HEK293T (cell line): ENCODE measurements at regions not wholly inside any gene's neighbourhood (a gene's known extent, or its start where the extent isn't known, plus 50 kb on each side); places are given as distances from the start of the nearest gene placed in this dataset.

Experiments
- CTCF ChIA-PET: fragments of 350-600 bp; formaldehyde crosslinking; extraction: SDS; loops from one replicate; lab custom pipeline; 2021; ENCODE audit warnings: antibody characterized with exemption, inconsistent platforms; lab: Yijun Ruan, JAX
- POLR2A ChIA-PET: fragments of 350-600 bp; formaldehyde crosslinking; extraction: SDS; loops from one replicate; lab custom pipeline; 2020; ENCODE audit warnings: antibody characterized with exemption, inconsistent platforms; lab: Yijun Ruan, JAX
- DNase-seq: peaks from one replicate; pipeline ENCODE4 v3.0.0; 2012; ENCODE audit warnings: mixed read lengths; ENCODE audit errors: extremely low spot score
- ARNT ChIP-seq: fragments of 450-650 bp; IDR thresholded peaks from 2 replicates; pipeline ENCODE4 v1.6.1; 2017; ENCODE audit warnings: mild to moderate bottlenecking
- BHLHE40 ChIP-seq: fragments of 450-650 bp; IDR thresholded peaks from 2 replicates; pipeline ENCODE4 v1.6.1; 2016; ENCODE audit warnings: mild to moderate bottlenecking, moderate library complexity, borderline replicate concordance
- CTBP1 ChIP-seq: fragments of 450-650 bp; IDR thresholded peaks from 2 replicates; pipeline ENCODE4 v1.6.1; 2016; ENCODE audit warnings: borderline replicate concordance
- ELF4 ChIP-seq: fragments of 450-650 bp; IDR thresholded peaks from 2 replicates; pipeline ENCODE4 v1.6.1; 2017; ENCODE audit warnings: antibody characterized with exemption
- FOXA1 ChIP-seq: fragments of 450-650 bp; IDR thresholded peaks from 2 replicates; pipeline ENCODE4 v1.6.1; 2016; ENCODE audit warnings: mild to moderate bottlenecking
- FOXK2 ChIP-seq: fragments of 450-650 bp; IDR thresholded peaks from 2 replicates; pipeline ENCODE4 v1.6.1; 2016; ENCODE audit warnings: mild to moderate bottlenecking
- FOXM1 ChIP-seq: fragments of 450-650 bp; IDR thresholded peaks from 2 replicates; pipeline ENCODE4 v1.6.1; 2017; ENCODE audit warnings: mild to moderate bottlenecking, borderline replicate concordance
- HDGF ChIP-seq: fragments of 450-650 bp; IDR thresholded peaks from 2 replicates; pipeline ENCODE4 v1.6.1; 2017; ENCODE audit warnings: antibody characterized with exemption, borderline replicate concordance
- L3MBTL2 ChIP-seq: fragments of 450-650 bp; conservative IDR thresholded peaks from 2 replicates; pipeline ENCODE4 v1.6.1; 2016; ENCODE audit warnings: mild to moderate bottlenecking
- LEF1 ChIP-seq: fragments of 450-650 bp; IDR thresholded peaks from 2 replicates; pipeline ENCODE4 v1.6.1; 2017; ENCODE audit warnings: mild to moderate bottlenecking, borderline replicate concordance
- NFRKB ChIP-seq: fragments of 450-650 bp; IDR thresholded peaks from 2 replicates; pipeline ENCODE4 v1.6.1; 2016; ENCODE audit warnings: mild to moderate bottlenecking, moderate library complexity
- PKNOX1 ChIP-seq: fragments of 450-650 bp; IDR thresholded peaks from 2 replicates; pipeline ENCODE4 v1.6.1; 2016
- SP1 ChIP-seq: fragments of 450-650 bp; IDR thresholded peaks from 2 replicates; pipeline ENCODE4 v1.6.1; 2017
- SUZ12 ChIP-seq: fragments of 450-650 bp; IDR thresholded peaks from 2 replicates; pipeline ENCODE4 v1.6.1; 2016; ENCODE audit warnings: mild to moderate bottlenecking
- TARDBP ChIP-seq: fragments of 450-650 bp; IDR thresholded peaks from 2 replicates; pipeline ENCODE4 v1.6.1; 2016
- ZNF384 ChIP-seq: fragments of 450-650 bp; IDR thresholded peaks from 2 replicates; pipeline ENCODE4 v1.6.1; 2016

- TF ChIP-seq PKNOX1 = no peak
- TF ChIP-seq NFRKB = no peak
- TF ChIP-seq ZNF384 = no peak
- TF ChIP-seq CTBP1 = no peak
- no peak for TF ChIP-seq FOXA1
- TF ChIP-seq BHLHE40 = no peak
- no peak for TF ChIP-seq SUZ12
- TF ChIP-seq FOXK2 = no peak
- no peak for TF ChIP-seq HDGF
- TF ChIP-seq FOXM1 = no peak
- no peak for TF ChIP-seq L3MBTL2
- no peak for TF ChIP-seq LEF1
- no peak for TF ChIP-seq SP1
- no peak for TF ChIP-seq TARDBP
- ChIA-PET CTCF (no interaction called here), POLR2A (interaction anchor here (0.7 kb wide), 1 partner anchor 490 kb away, joined by 3 read pairs; no protein-coding TSS in a partner anchor)
- DNase-seq = no peak
These were observed 416.0 kb upstream of the CCNH start for GRCh38 chr5:87828545-87829216.

GRCh38 chr5:87827539-87827938, 414.8 kb upstream of the CCNH start:
- CTCF ChIA-PET = no interaction called here
- TF ChIP-seq ARNT (0 out of 2 replicates have a peak, but pooled peaks have one; percentile 27), PKNOX1 (peak; percentile 28; the same call in 1 of the 2 replicates), ZNF384 (no peak)
- POLR2A ChIA-PET = interaction anchor here (0.9 kb wide), 1 partner anchor 848 kb away, joined by 3 read pairs; no protein-coding TSS in a partner anchor
- no peak for DNase-seq

- no peak for DNase-seq
- POLR2A ChIA-PET = interaction anchor here (0.9 kb wide), 1 partner anchor 849 kb away, joined by 3 read pairs; no protein-coding TSS in a partner anchor
- TF ChIP-seq HDGF (no peak), LEF1 (no peak), L3MBTL2 (no peak), FOXM1 (no peak), FOXK2 (no peak), SP1 (no peak), FOXA1 (no peak), SUZ12 (no peak), CTBP1 (no peak)
- CTCF ChIA-PET = no interaction called here
These were observed 413.8 kb upstream of the CCNH start for GRCh38 chr5:87826507-87826906.

GRCh38 chr5:87825583-87825982, 412.9 kb upstream of the CCNH start:
- TF ChIP-seq NFRKB (no peak), SUZ12 (no peak), PKNOX1 (no peak), SP1 (no peak), FOXM1 (no peak), TARDBP (no peak), ELF4 (no peak)
- no peak for DNase-seq
- ChIA-PET POLR2A (no interaction called here), CTCF (no interaction called here)

GRCh38 chr5:87807783-87808182, 395.1 kb upstream of the CCNH start:
- CTCF ChIA-PET = no interaction called here
- POLR2A ChIA-PET = no interaction called here
- DNase-seq = no peak
- no peak for TF ChIP-seq NFRKB
- no peak for TF ChIP-seq ARNT
- TF ChIP-seq ZNF384 = no peak
- TF ChIP-seq ELF4 = no peak
- no peak for TF ChIP-seq CTBP1
- no peak for TF ChIP-seq SP1
- TF ChIP-seq TARDBP = no peak
- no peak for TF ChIP-seq PKNOX1
- TF ChIP-seq L3MBTL2 = no peak
- no peak for TF ChIP-seq SUZ12
- TF ChIP-seq LEF1 = no peak
- no peak for TF ChIP-seq BHLHE40
- TF ChIP-seq FOXK2 = no peak
- no peak for TF ChIP-seq FOXA1
- no peak for TF ChIP-seq HDGF

GRCh38 chr5:87803352-87803751, 390.6 kb upstream of the CCNH start:
- DNase-seq = no peak
- no peak for TF ChIP-seq ZNF384
- no peak for TF ChIP-seq FOXK2
- no peak for TF ChIP-seq PKNOX1
- TF ChIP-seq SP1 = no peak
- no peak for TF ChIP-seq ELF4
- no peak for TF ChIP-seq HDGF
- TF ChIP-seq FOXM1 = no peak
- TF ChIP-seq CTBP1 = no peak
- TF ChIP-seq FOXA1 = no peak
- ChIA-PET POLR2A (no interaction called here), CTCF (no interaction called here)
